OCI-LY3 (cell line): ENCODE measurements at regions not wholly inside any gene's neighbourhood (a gene's known extent, or its start where the extent isn't known, plus 50 kb on each side); places are given as distances from the start of the nearest gene placed in this dataset.

Experiments used
- H2AFZ ChIP-seq: fragments of 200-600, 300-600 bp; shearing (Covaris generic); 2 replicates; pipeline ENCODE4 v1.6.0; 2014; ENCODE audit warnings: antibody characterized with exemption, low read depth, low read length
- H3K27ac ChIP-seq: fragments of 200-600, 300-600 bp; sonication (generic); 2 replicates; pipeline ENCODE4 v1.5.1; 2014; ENCODE audit warnings: mild to moderate bottlenecking, low read length, moderate library complexity, mixed read lengths
- H3K27me3 ChIP-seq: fragments of 200-600, 300-600 bp; sonication (generic); 2 replicates; pipeline ENCODE4 v1.6.1; 2014; ENCODE audit warnings: low read depth, low read length, mixed read lengths
- H3K36me3 ChIP-seq: fragments of 200-600, 300-600 bp; sonication (generic); replicated peaks from 2 replicates; pipeline ENCODE3; 2014; ENCODE audit warnings: low read depth, low read length, mixed read lengths
- H3K4me1 ChIP-seq: fragments of 300-600, 200-600 bp; sonication (generic); 2 replicates; pipeline ENCODE4 v1.6.1; 2014; ENCODE audit warnings: low read length, mixed read lengths
- H3K4me2 ChIP-seq: fragments of 200-600, 300-600 bp; sonication (generic); 2 replicates; pipeline ENCODE4 v1.6.1; 2014; ENCODE audit warnings: low read length, mixed read lengths
- H3K4me3 ChIP-seq: fragments of 300-600, 200-600 bp; sonication (generic); 2 replicates; pipeline ENCODE4 v1.5.1; 2014; ENCODE audit warnings: antibody characterized with exemption, mild to moderate bottlenecking, low read length, moderate library complexity
- H3K79me2 ChIP-seq: fragments of 300-600, 200-600 bp; shearing (Covaris generic); 2 replicates; pipeline ENCODE4 v1.6.1; 2014; ENCODE audit warnings: mild to moderate bottlenecking, low read length, mixed read lengths
- H3K9ac ChIP-seq: fragments of 300-600, 200-600 bp; shearing (Covaris generic); 2 replicates; pipeline ENCODE4 v1.6.0; 2014; ENCODE audit warnings: mild to moderate bottlenecking, low read length, moderate library complexity
- H3K9me3 ChIP-seq: fragments of 200-600, 300-600 bp; shearing (Covaris generic); 2 replicates; pipeline ENCODE4 v1.6.1; 2014; ENCODE audit warnings: low read length, mixed read lengths; ENCODE audit not compliant: insufficient read depth
- H4K20me1 ChIP-seq: fragments of 200-600, 300-600 bp; sonication (generic); 2 replicates; pipeline ENCODE4 v1.6.1; 2016; ENCODE audit warnings: low read length, mixed read lengths; ENCODE audit not compliant: insufficient read depth
- EZH2phosphoT487 ChIP-seq: fragments of 200-600 bp; shearing (Covaris generic); IDR thresholded peaks from 2 replicates; pipeline ENCODE4 v1.6.1; 2018; ENCODE audit warnings: antibody characterized with exemption, mixed run types, low read depth
- TF ChIP-seq, protein P1 (sequence below): fragments of 200-600, 300-600 bp; sonication (generic); IDR thresholded peaks from 2 replicates; pipeline ENCODE4 v1.5.1; 2014; ENCODE audit warnings: antibody characterized with exemption, low read length, low read depth

DNA sequence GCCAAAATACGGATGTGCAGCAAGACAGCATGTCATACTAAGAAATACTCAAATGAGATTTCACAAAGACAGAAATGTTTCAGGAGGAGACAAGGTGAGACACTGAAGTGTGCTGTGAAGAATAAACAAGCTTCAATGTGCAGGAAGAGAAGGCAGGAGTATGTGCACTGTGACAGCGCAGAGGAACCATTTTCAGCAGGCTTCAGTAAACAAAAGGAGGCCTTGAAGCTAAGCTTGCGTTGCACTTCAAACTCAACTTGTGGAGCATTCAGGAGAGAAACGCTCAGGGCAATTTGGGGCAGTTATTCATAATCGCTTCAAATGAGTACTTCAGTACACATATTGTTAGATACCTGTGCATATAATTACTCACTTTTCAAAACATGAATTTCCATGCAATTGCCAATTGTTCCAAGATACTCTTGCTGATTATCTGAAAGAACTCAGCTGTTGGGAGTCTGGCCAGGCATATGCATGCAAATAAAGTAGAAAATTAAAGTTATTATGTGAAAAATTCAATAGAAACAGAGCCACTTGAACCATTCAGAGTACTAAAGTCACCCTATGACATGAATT is 234.2 kb upstream of the OPRM1 start:
- Histone ChIP-seq H3K4me2 (no peak overlapping the region), H3K4me1 (no peaks in the 10 kb centered on the region), H3K9ac (no peak overlapping the region), H3K79me2 (no peaks in the 10 kb centered on the region), H2AFZ (no peak overlapping the region), H4K20me1 (no peaks in the 10 kb centered on the region), H3K4me3 (no peak overlapping the region), H3K27ac (no peak overlapping the region), H3K36me3 (no peaks in the 10 kb centered on the region), H3K9me3 (no peaks in the 10 kb centered on the region), H3K27me3 (no peaks in the 10 kb centered on the region)
- no peak for TF ChIP-seq EZH2phosphoT487
- TF ChIP-seq, protein P1, sequence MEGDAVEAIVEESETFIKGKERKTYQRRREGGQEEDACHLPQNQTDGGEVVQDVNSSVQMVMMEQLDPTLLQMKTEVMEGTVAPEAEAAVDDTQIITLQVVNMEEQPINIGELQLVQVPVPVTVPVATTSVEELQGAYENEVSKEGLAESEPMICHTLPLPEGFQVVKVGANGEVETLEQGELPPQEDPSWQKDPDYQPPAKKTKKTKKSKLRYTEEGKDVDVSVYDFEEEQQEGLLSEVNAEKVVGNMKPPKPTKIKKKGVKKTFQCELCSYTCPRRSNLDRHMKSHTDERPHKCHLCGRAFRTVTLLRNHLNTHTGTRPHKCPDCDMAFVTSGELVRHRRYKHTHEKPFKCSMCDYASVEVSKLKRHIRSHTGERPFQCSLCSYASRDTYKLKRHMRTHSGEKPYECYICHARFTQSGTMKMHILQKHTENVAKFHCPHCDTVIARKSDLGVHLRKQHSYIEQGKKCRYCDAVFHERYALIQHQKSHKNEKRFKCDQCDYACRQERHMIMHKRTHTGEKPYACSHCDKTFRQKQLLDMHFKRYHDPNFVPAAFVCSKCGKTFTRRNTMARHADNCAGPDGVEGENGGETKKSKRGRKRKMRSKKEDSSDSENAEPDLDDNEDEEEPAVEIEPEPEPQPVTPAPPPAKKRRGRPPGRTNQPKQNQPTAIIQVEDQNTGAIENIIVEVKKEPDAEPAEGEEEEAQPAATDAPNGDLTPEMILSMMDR = no peak

DNA sequence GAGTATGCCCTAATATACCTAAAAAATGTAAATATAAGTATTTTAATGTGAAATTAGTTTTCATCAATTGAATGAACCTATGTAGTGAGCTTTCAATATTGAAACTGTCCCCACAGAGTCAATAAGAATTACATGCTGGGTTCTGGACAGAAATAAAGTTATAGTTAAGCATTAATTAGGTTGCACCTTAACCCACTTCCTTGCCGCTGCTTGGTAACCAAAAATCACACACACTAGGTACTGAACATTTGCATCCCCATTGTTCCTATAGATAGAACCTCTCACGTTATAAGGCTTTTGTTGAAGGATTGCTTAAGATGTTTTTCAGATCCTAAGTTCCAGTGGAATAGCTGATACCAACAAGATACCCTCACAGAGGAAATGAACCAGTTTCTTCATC is 237.1 kb upstream of the OPRM1 start:
- no peak overlapping the region for H3K4me3 ChIP-seq
- H4K20me1 ChIP-seq = no peaks in the 10 kb centered on the region
- no peaks in the 10 kb centered on the region for H3K4me1 ChIP-seq
- H3K27ac ChIP-seq = no peak overlapping the region
- H2AFZ ChIP-seq = no peak overlapping the region
- TF ChIP-seq, protein P1 = no peak
- TF ChIP-seq EZH2phosphoT487 = no peak
- H3K36me3 ChIP-seq = no peaks in the 10 kb centered on the region
- H3K79me2 ChIP-seq = no peaks in the 10 kb centered on the region
- H3K4me2 ChIP-seq = no peak overlapping the region
- H3K9ac ChIP-seq = no peak overlapping the region
- no peaks in the 10 kb centered on the region for H3K27me3 ChIP-seq
- H3K9me3 ChIP-seq = no peaks in the 10 kb centered on the region

DNA sequence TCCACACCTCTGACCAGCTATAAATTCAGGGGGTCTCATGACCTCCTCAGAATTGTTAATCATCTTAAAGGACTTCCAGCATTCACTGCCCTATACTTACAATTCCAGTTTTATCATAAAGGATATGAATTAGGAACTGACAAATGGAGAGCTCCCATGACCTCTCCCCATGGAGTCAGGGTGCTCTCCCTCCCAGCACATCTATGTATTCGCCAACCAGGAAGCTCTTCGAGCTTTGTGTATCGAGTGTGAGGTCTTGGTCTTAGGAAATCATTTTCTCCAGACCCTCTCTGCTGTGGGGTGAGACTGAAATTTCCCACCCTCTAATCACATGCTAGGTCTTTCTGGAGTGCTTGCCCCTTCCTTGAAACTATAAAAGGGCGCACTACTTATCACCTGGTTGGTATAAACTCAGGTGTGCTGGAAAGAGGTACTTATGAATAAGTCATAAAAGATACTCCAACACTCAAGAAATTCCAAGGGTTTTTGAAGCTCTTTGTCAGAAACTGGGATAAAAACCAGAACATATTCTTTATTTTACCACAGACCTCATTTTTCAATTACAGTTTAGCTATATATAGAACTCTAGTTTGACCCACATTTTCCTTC is 238.4 kb upstream of the OPRM1 start:
- H3K4me2 ChIP-seq = no peak overlapping the region
- H3K9ac ChIP-seq = no peak overlapping the region
- no peaks in the 10 kb centered on the region for H3K4me1 ChIP-seq
- no peak overlapping the region for H2AFZ ChIP-seq
- no peaks in the 10 kb centered on the region for H3K36me3 ChIP-seq
- H3K4me3 ChIP-seq = no peak overlapping the region
- TF ChIP-seq, protein P1 = no peak
- TF ChIP-seq EZH2phosphoT487 = no peak
- no peak overlapping the region for H3K27ac ChIP-seq
- H4K20me1 ChIP-seq = no peaks in the 10 kb centered on the region
- no peaks in the 10 kb centered on the region for H3K79me2 ChIP-seq
- H3K9me3 ChIP-seq = no peaks in the 10 kb centered on the region
- no peaks in the 10 kb centered on the region for H3K27me3 ChIP-seq

GRCh38 chr6:153790876-153791473 is 248.1 kb upstream of the OPRM1 start:
- no peaks in the 10 kb centered on the region for H3K27me3 ChIP-seq
- H3K27ac ChIP-seq = no peak overlapping the region
- no peak overlapping the region for H3K4me2 ChIP-seq
- no peaks in the 10 kb centered on the region for H3K36me3 ChIP-seq
- TF ChIP-seq EZH2phosphoT487 = no peak
- TF ChIP-seq, protein P1 = peak; percentile 31
- H2AFZ ChIP-seq = no peak overlapping the region
- no peaks in the 10 kb centered on the region for H3K79me2 ChIP-seq
- H3K4me3 ChIP-seq = no peak overlapping the region
- no peaks in the 10 kb centered on the region for H3K4me1 ChIP-seq
- no peaks in the 10 kb centered on the region for H4K20me1 ChIP-seq
- H3K9ac ChIP-seq = no peak overlapping the region
- no peaks in the 10 kb centered on the region for H3K9me3 ChIP-seq
